GM23248 (cell line): ENCODE measurements at regions not wholly inside any gene's neighbourhood (a gene's known extent, or its start where the extent isn't known, plus 50 kb on each side); places are given as distances from the start of the nearest gene placed in this dataset.

Source experiments
- DNase-seq: peaks from one replicate; pipeline ENCODE4 v3.0.0-alpha.2; 2015
- H2AFZ ChIP-seq: fragments of 200-600 bp; sonication (generic); 2 replicates; pipeline ENCODE4 v1.6.1; 2016; ENCODE audit warnings: antibody characterized with exemption
- H3F3A ChIP-seq: fragments of 200-600 bp; sonication (generic); 2 replicates; pipeline ENCODE4 v1.6.1; 2016; ENCODE audit warnings: mild to moderate bottlenecking, antibody characterized with exemption, mixed run types; ENCODE audit not compliant: insufficient read depth
- H3K27ac ChIP-seq: fragments of 200-600 bp; sonication (generic); 2 replicates; pipeline ENCODE4 v1.5.1; 2016; ENCODE audit warnings: mild to moderate bottlenecking
- H3K27me3 ChIP-seq: fragments of 200-600 bp; sonication (generic); replicated peaks from 2 replicates; pipeline ENCODE4 v1.6.1; 2016; ENCODE audit warnings: mild to moderate bottlenecking; ENCODE audit not compliant: insufficient read depth
- H3K36me3 ChIP-seq: fragments of 200-600 bp; sonication (generic); 2 replicates; pipeline ENCODE4 v1.6.1; 2016; ENCODE audit warnings: low read depth, mild to moderate bottlenecking
- H3K4me1 ChIP-seq: fragments of 200-600 bp; sonication (generic); 2 replicates; pipeline ENCODE4 v1.6.1; 2016; ENCODE audit warnings: mild to moderate bottlenecking; ENCODE audit not compliant: insufficient read depth
- H3K4me2 ChIP-seq: fragments of 200-600 bp; sonication (generic); one replicate; pipeline ENCODE4 v1.6.1; 2016; ENCODE audit warnings: mild to moderate bottlenecking; ENCODE audit not compliant: unreplicated experiment
- H3K4me3 ChIP-seq: fragments of 200-600 bp; sonication (generic); 2 replicates; pipeline ENCODE4 v1.5.1; 2016; ENCODE audit warnings: mild to moderate bottlenecking
- H3K79me2 ChIP-seq: fragments of 200-600 bp; sonication (generic); 2 replicates; pipeline ENCODE4 v1.6.1; 2016; ENCODE audit warnings: mild to moderate bottlenecking; ENCODE audit not compliant: insufficient read depth
- H3K9ac ChIP-seq: fragments of 200-600 bp; sonication (generic); 2 replicates; pipeline ENCODE4 v1.6.1; 2016; ENCODE audit warnings: mild to moderate bottlenecking
- H3K9me2 ChIP-seq: fragments of 200-600 bp; sonication (generic); 2 replicates; pipeline ENCODE4 v1.6.1; 2016; ENCODE audit warnings: mixed run types, mild to moderate bottlenecking, moderate library complexity; ENCODE audit not compliant: insufficient read depth
- H3K9me3 ChIP-seq: fragments of 200-600 bp; sonication (generic); one replicate; pipeline ENCODE4 v1.6.1; 2017; ENCODE audit warnings: low read depth
- H4K20me1 ChIP-seq: fragments of 200-600 bp; sonication (generic); 2 replicates; pipeline ENCODE4 v1.6.0; 2016; ENCODE audit not compliant: insufficient read depth
- EZH2 ChIP-seq: fragments of 200-600 bp; sonication (generic); IDR thresholded peaks from 2 replicates; pipeline ENCODE4 v1.6.1; 2018; ENCODE audit warnings: antibody characterized with exemption, mild to moderate bottlenecking; ENCODE audit not compliant: insufficient read depth, poor library complexity, severe bottlenecking
- EZH2phosphoT487 ChIP-seq: fragments of 200-600 bp; sonication (generic); IDR thresholded peaks from 2 replicates; pipeline ENCODE4 v1.6.1; 2018; ENCODE audit warnings: antibody characterized with exemption, moderate library complexity, mild to moderate bottlenecking, low read depth; ENCODE audit not compliant: insufficient read depth
- WGBS, 2 experiments: methylation state at CpG; one replicate each; pipeline ENCODE4 v1.1.6; 2015 to 2017; ENCODE audit warnings: low lambda C conversion rate in 2 of 2, low coverage in 1 of 2; ENCODE audit errors: missing lambda C conversion rate in 2 of 2; 5-methylcytosine and 5-hydroxymethylcytosine counted together
- in situ Hi-C: fragments of 300-500 bp; cut with MboI; formaldehyde crosslinking; loops from 2 replicates; pipeline ENCODE4 v1.15.0; 2020

- H3K27me3 ChIP-seq, result no peaks in the 10 kb centered on the region
- no peak overlapping the region for H3K27ac ChIP-seq
- no peaks in the 10 kb centered on the region for H3K9me3 ChIP-seq
- no peaks in the 10 kb centered on the region for H3K4me1 ChIP-seq
- no peaks in the 10 kb centered on the region for H3K36me3 ChIP-seq
- no peaks in the 10 kb centered on the region for H3F3A ChIP-seq
- no peaks in the 10 kb centered on the region for H4K20me1 ChIP-seq
- in situ Hi-C loops, result no loop called here
- no peaks in the 10 kb centered on the region for H3K9me2 ChIP-seq
- H3K9ac ChIP-seq, result no peak overlapping the region
- WGBS, 2 experiments, result 31 to 33% methylated on average over 8 of the region's 8 CpGs
- no peak for DNase-seq
- no peak overlapping the region for H2AFZ ChIP-seq
- no peak overlapping the region for H3K4me2 ChIP-seq
- H3K79me2 ChIP-seq, result no peaks in the 10 kb centered on the region
- no peak overlapping the region for H3K4me3 ChIP-seq
- TF ChIP-seq EZH2phosphoT487, result no peak
- no peak for TF ChIP-seq EZH2
Measured at GRCh38 chr10:124231168-124232155, 138.1 kb upstream of the CHST15 start.

- Histone ChIP-seq H3K36me3 (no peaks in the 10 kb centered on the region), H3K79me2 (no peaks in the 10 kb centered on the region), H3K9me2 (no peaks in the 10 kb centered on the region), H3F3A (no peaks in the 10 kb centered on the region), H3K27ac (no peak overlapping the region), H3K4me1 (no peaks in the 10 kb centered on the region), H3K9me3 (no peaks in the 10 kb centered on the region), H3K4me2 (no peak overlapping the region), H4K20me1 (no peaks in the 10 kb centered on the region), H3K4me3 (no peak overlapping the region), H2AFZ (no peak overlapping the region), H3K9ac (no peak overlapping the region), H3K27me3 (no peaks in the 10 kb centered on the region)
- in situ Hi-C loops, result no loop called here
- DNase-seq, result no peak
- WGBS, 2 experiments, result 56 to 64% methylated on average over 11 of the region's 11 CpGs
- TF ChIP-seq EZH2phosphoT487 (no peak), EZH2 (no peak)
Measured at GRCh38 chr10:124230635-124231167, 137.3 kb upstream of the CHST15 start.

- H3K27ac ChIP-seq, result no peak overlapping the region
- no peak overlapping the region for H3K9ac ChIP-seq
- H3F3A ChIP-seq, result no peaks in the 10 kb centered on the region
- no peak overlapping the region for H3K4me2 ChIP-seq
- WGBS, 2 experiments, result 55 to 67% methylated on average over 15 of the region's 15 CpGs
- DNase-seq, result no peak
- no peaks in the 10 kb centered on the region for H3K27me3 ChIP-seq
- no peak overlapping the region for H3K4me3 ChIP-seq
- H3K36me3 ChIP-seq, result no peaks in the 10 kb centered on the region
- no peaks in the 10 kb centered on the region for H3K9me3 ChIP-seq
- H4K20me1 ChIP-seq, result no peaks in the 10 kb centered on the region
- H3K79me2 ChIP-seq, result no peaks in the 10 kb centered on the region
- in situ Hi-C loops, result no loop called here
- H3K4me1 ChIP-seq, result no peaks in the 10 kb centered on the region
- TF ChIP-seq EZH2phosphoT487, result no peak
- no peak for TF ChIP-seq EZH2
- no peaks in the 10 kb centered on the region for H3K9me2 ChIP-seq
- H2AFZ ChIP-seq, result no peak overlapping the region
Measured at GRCh38 chr10:124229989-124230634, 136.7 kb upstream of the CHST15 start.

GRCh38 chr10:124229201-124229988 is 136.0 kb upstream of the CHST15 start:
- H3K27me3 ChIP-seq, result no peaks in the 10 kb centered on the region
- H3K36me3 ChIP-seq, result no peaks in the 10 kb centered on the region
- H3K27ac ChIP-seq, result no peak overlapping the region
- H3K9me2 ChIP-seq, result no peaks in the 10 kb centered on the region
- 54 to 56% methylated on average over 19 of the region's 19 CpGs for WGBS, 2 experiments
- H2AFZ ChIP-seq, result no peak overlapping the region
- H3K9ac ChIP-seq, result no peak overlapping the region
- H4K20me1 ChIP-seq, result no peaks in the 10 kb centered on the region
- no peaks in the 10 kb centered on the region for H3F3A ChIP-seq
- in situ Hi-C loops, result no loop called here
- TF ChIP-seq EZH2 (no peak), EZH2phosphoT487 (no peak)
- H3K4me2 ChIP-seq, result no peak overlapping the region
- no peak for DNase-seq
- no peaks in the 10 kb centered on the region for H3K9me3 ChIP-seq
- no peak overlapping the region for H3K4me3 ChIP-seq
- no peaks in the 10 kb centered on the region for H3K4me1 ChIP-seq
- no peaks in the 10 kb centered on the region for H3K79me2 ChIP-seq
